ENCODE measurements at regions not wholly inside any gene's neighbourhood (a gene's known extent, or its start where the extent isn't known, plus 50 kb on each side); places are given as distances from the start of the nearest gene placed in this dataset.
"Not testable (repeated sequence)": the region's sequence is repeated elsewhere in the genome, so short reads cannot be mapped to it uniquely, and the experiment has no call there.

- no peak for DNase-seq (ENCODE audit: low spot score)
Observed at GRCh38 chr1:193909406-193910082, 723.1 kb upstream of the B3GALT2 start.

- DNase-seq (ENCODE audit: low spot score) = no peak
Observed at GRCh38 chr1:193905288-193906085, 719.1 kb upstream of the B3GALT2 start.

- DNase-seq (ENCODE audit: low spot score) = no peak
Observed at GRCh38 chr1:193891788-193892187, 705.4 kb upstream of the B3GALT2 start.

GRCh38 chr1:193890935-193891334 is 704.5 kb upstream of the B3GALT2 start:
- DNase-seq (ENCODE audit: low spot score) = no peak

GRCh38 chr1:193884848-193885558 is 698.6 kb upstream of the B3GALT2 start:
- DNase-seq (ENCODE audit: low spot score) = no peak

GRCh38 chr1:193877920-193878319 is 691.5 kb upstream of the B3GALT2 start:
- DNase-seq (ENCODE audit: low spot score) = not testable (repeated sequence)

GRCh38 chr1:193868425-193868824 is 682.0 kb upstream of the B3GALT2 start:
- DNase-seq (ENCODE audit: low spot score) = no peak

GRCh38 chr1:193856261-193856660 is 669.8 kb upstream of the B3GALT2 start:
- DNase-seq (ENCODE audit: low spot score) = no peak

- no peak for DNase-seq (ENCODE audit: low spot score)
Observed at GRCh38 chr1:193850745-193851144, 664.3 kb upstream of the B3GALT2 start.

- no peak for DNase-seq (ENCODE audit: low spot score)
Observed at GRCh38 chr1:193846876-193847604, 660.6 kb upstream of the B3GALT2 start.

- DNase-seq (ENCODE audit: low spot score) = no peak
Observed at GRCh38 chr1:193846411-193846810, 660.0 kb upstream of the B3GALT2 start.

GRCh38 chr1:193841857-193842256 is 655.4 kb upstream of the B3GALT2 start:
- DNase-seq (ENCODE audit: low spot score) = no peak

- DNase-seq (ENCODE audit: low spot score) = no peak
Observed at GRCh38 chr1:193831465-193831864, 645.1 kb upstream of the B3GALT2 start.

- no peak for DNase-seq (ENCODE audit: low spot score)
Observed at GRCh38 chr1:193827516-193827915, 641.1 kb upstream of the B3GALT2 start.

- DNase-seq (ENCODE audit: low spot score) = no peak
Observed at GRCh38 chr1:193819376-193819775, 633.0 kb upstream of the B3GALT2 start.

- no peak for DNase-seq (ENCODE audit: low spot score)
Observed at GRCh38 chr1:193807208-193807607, 620.8 kb upstream of the B3GALT2 start.

GRCh38 chr1:193806079-193807048 is 620.0 kb upstream of the B3GALT2 start:
- DNase-seq (ENCODE audit: low spot score) = no peak

- DNase-seq (ENCODE audit: low spot score) = no peak
Observed at GRCh38 chr1:193799948-193800690, 613.7 kb upstream of the B3GALT2 start.

GRCh38 chr1:193799371-193799770 is 613.0 kb upstream of the B3GALT2 start:
- DNase-seq (ENCODE audit: low spot score) = no peak

- DNase-seq (ENCODE audit: low spot score) = no peak
Observed at GRCh38 chr1:193794239-193794638, 607.8 kb upstream of the B3GALT2 start.
